Motor neuron (in vitro differentiated cells): ENCODE measurements at regions not wholly inside any gene's neighbourhood (a gene's known extent, or its start where the extent isn't known, plus 50 kb on each side); places are given as distances from the start of the nearest gene placed in this dataset.

Experiments
- ATAC-seq, 8 experiments: fragments of 200-7000 bp; cut with Tn5 transposase; replicated peaks in 6 of 8; 2 replicates each; pipeline ENCODE4 v1.8.0; 2021; ENCODE audit warnings: mild to moderate bottlenecking in 8 of 8, moderate library complexity in 8 of 8
- H3K27ac ChIP-seq, 2 donors: fragments of 250-450 bp; sonication (Bioruptor Pico); 2 replicates each; pipeline ENCODE4 v1.9.0; 2021; ENCODE audit warnings: antibody characterized with exemption in 2 of 2, mild to moderate bottlenecking in 2 of 2, moderate library complexity in 1 of 2
- H3K4me1 ChIP-seq, 2 donors: fragments of 250-450 bp; sonication (Bioruptor Pico); replicated peaks in 1 of 2; 2 replicates each; pipeline ENCODE4 v1.6.1; 2021; ENCODE audit warnings: antibody characterized with exemption in 2 of 2, mild to moderate bottlenecking in 2 of 2, moderate library complexity in 1 of 2
- H3K4me3 ChIP-seq, 5 donors: fragments of 250-450 bp; sonication (Bioruptor Pico); 2 replicates each; pipeline ENCODE4 v1.9.0; 2021; ENCODE audit warnings: antibody characterized with exemption in 5 of 5, mild to moderate bottlenecking in 5 of 5, moderate library complexity in 4 of 5
- WGBS, 10 experiments: fragments of 450-650 bp; shearing (Covaris generic); methylation state at CpG; one replicate each; pipeline ENCODE4 v1.0.0; 2022; 5-methylcytosine and 5-hydroxymethylcytosine counted together
- in situ Hi-C, 9 experiments: fragments of 400-800 bp; cut with MboI; loops; one replicate each; pipeline ENCODE4 v1.15.0; 2021; ENCODE audit warnings: low sequenced_read_pairs in 9 of 9, low pct_unique_long_range_greater_than_20kb in 2 of 9; ENCODE audit not compliant: unreplicated experiment in 9 of 9

DNA sequence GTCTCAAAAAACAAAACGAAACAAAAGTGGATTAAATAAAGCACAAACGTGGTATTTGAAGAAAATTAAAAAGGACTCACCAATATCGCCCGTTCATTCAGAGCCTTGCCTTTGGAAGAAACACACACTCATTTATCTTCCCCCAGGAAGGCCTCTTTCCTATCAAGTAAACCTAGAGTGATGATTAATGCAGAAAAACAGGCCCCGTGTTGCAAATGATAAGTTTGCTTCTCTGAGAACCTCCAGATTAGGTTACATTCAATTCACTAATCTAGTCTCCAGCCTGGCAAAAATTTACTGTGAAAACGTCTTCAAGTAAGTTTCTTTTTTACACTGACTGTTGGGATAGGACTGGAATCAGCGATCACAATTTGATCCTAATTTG lies 78.0 kb upstream of the C1GALT1 start:
- Histone ChIP-seq H3K27ac (no peak overlapping the region), H3K4me3 (no peak overlapping the region), H3K4me1 (peaks cover 12% of the 10 kb centered on the region in 2 donors)
- no peak for ATAC-seq
- WGBS, 10 experiments = 50 to 89% (median 75%) methylated on average over 1 to 7 of the region's 7 CpGs; no CpG with 5 or more reads in 1 of the 10 experiments
- in situ Hi-C loops = loop anchor here in 2 of 9 experiments (25.0 kb wide), 2 partner anchors 258 to 433 kb away; partner anchors contain the start of gene COL28A1 (in 1 of the 2)

DNA sequence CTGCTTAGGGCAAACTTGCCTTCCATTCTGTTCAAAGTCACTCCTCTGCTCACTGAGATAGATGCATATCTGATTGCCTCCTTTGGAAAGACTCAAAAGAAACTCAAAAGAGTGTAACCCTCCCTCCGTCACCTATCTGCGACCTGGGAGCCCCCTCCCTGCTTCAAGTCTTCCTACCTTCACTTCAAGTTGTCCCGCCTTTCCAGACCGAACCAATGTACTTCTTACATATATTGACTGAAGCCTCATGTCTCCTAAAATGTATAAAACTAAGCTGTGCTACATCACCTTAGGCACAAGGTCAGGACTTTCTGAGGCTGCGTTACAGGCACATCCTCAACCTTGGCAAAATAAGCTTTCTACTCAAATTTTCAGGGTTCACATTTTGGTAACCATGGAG lies 77.4 kb upstream of the C1GALT1 start:
- peaks cover 8% of the 10 kb centered on the region in 2 donors for H3K4me1 ChIP-seq
- in situ Hi-C loops = loop anchor here in 2 of 9 experiments (25.0 kb wide), 2 partner anchors 257 to 432 kb away; partner anchors contain the start of gene COL28A1 (in 1 of the 2)
- H3K4me3 ChIP-seq = no peak overlapping the region
- H3K27ac ChIP-seq = no peak overlapping the region
- no peak for ATAC-seq
- WGBS, 10 experiments = 67 to 100% (median 93%) methylated on average over 1 to 5 of the region's 5 CpGs; no CpG with 5 or more reads in 4 of the 10 experiments

DNA sequence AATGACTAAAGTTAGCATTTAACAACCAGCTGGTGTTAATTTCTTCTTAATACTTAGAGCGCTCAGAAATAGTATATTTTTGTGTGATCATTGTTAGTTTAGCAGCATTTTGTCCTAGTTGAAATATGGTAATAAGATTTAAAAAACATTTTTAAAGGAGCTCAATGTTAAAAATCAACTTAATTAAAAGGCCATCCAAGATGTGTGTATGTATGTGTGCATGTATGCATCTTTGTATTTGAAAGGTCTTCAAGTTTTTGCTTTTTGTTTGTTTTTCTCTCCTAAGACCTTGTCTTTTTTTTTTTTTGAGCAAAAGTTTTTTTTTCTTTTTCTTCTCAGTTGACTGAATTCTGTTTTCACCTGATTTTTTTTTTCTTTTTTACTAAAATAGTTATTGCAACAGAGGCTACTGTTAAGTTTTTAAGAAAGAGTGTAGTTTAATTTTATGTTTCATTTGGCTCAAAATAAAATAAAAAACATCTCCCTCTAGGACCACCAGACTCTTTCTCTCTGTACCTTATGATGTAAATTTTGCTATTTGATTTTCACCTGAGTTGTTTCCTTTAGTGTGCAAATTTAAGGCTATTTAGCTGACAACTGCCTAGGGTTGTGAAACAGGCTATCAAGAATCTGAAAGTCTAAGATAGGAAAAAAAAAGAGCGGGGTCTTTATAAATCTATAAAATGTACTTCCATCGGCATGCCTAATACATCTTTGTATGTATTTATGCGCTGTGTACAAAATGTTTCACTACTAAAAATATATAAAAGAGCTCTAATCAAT lies 76.4 kb upstream of the C1GALT1 start:
- 51 to 84% (median 67%) methylated on average over 4 of the region's 4 CpGs; no CpG with 5 or more reads in 1 of the 10 experiments for WGBS, 10 experiments
- no peak overlapping the region for H3K27ac ChIP-seq
- H3K4me3 ChIP-seq = no peak overlapping the region

DNA sequence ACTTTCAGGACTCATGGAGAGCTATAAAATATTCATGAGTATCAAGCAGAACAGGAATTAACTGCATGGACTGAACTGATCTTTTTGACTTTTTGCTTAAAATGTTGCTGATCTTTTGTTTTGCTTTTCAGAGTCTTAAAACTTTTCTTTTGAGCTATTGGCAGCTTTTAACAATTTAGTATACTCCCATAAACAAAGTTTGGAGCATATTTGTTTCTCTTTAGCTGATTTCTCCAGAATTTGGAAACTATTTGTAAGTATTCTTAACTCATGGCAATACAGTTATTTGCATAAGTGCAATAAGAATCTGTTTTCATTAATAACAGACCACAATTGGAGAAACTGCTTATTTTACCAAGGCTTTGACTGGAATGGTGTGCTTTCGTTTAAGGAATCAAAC lies 73.4 kb upstream of the C1GALT1 start:
- Histone ChIP-seq H3K4me3 (no peak overlapping the region), H3K27ac (no peak overlapping the region), H3K4me1 (no peaks in the 10 kb centered on the region)
- 0 to 100% (median 77%) methylated on average over 1 of the region's 1 CpG; no CpG with 5 or more reads in 2 of the 10 experiments for WGBS, 10 experiments
- no peak for ATAC-seq
- in situ Hi-C loops = loop anchor here in 2 of 9 experiments (25.0 kb wide), 2 partner anchors 253 to 428 kb away; partner anchors contain the start of gene COL28A1 (in 1 of the 2)

More for the DNA sequence above, 76.4 kb upstream of the C1GALT1 start:
- in situ Hi-C loops = loop anchor here in 2 of 9 experiments (25.0 kb wide), 2 partner anchors 256 to 431 kb away; partner anchors contain the start of gene COL28A1 (in 1 of the 2)
- ATAC-seq = no peak
- H3K4me1 ChIP-seq = no peaks in the 10 kb centered on the region

DNA sequence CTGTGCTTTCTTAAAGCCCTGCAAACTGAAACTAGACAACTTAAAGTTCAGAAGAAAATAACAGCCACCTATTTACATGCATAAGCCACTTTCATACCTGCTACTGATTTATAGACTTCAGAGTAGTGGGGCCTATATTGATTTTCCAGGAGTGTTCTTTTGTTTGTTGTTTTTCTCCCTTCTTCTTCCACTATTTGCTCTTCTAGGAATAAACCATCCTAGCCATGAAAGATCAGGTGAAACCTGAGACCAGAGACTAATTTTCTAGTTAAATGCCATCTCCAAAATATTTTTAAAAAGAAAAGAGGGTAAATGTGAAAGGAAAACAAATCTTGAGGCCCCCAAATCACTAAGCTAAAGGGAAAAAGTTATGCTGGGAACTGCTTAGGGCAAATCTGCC lies 72.4 kb upstream of the C1GALT1 start:
- Histone ChIP-seq H3K27ac (no peak overlapping the region), H3K4me3 (no peak overlapping the region), H3K4me1 (no peaks in the 10 kb centered on the region)
- in situ Hi-C loops = loop anchor here in 2 of 9 experiments (25.0 kb wide), 2 partner anchors 252 to 427 kb away; partner anchors contain the start of gene COL28A1 (in 1 of the 2)
- ATAC-seq = no peak

DNA sequence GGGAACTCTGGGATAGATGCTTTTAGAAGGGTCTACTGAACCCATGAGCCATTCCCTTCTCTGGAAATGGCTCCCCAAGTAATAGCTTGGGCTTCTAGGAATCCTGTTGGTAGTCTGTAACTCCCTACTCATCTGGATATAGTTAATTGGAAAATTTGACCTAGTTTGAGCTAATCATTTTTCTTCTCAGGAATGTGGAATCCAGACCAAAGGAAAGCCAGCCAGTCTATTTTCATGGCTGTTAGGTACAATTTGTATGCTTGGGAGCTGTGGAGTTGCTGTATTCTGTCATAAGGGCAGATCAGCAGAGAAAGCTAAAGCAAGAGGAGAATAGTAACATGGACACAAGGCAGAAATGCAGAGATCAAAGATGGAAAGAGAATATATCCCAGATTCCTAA lies 71.6 kb upstream of the C1GALT1 start:
- in situ Hi-C loops = loop anchor here in 2 of 9 experiments (25.0 kb wide), 2 partner anchors 252 to 427 kb away; partner anchors contain the start of gene COL28A1 (in 1 of the 2)
- Histone ChIP-seq H3K4me1 (no peaks in the 10 kb centered on the region), H3K4me3 (no peak overlapping the region), H3K27ac (no peak overlapping the region)
- ATAC-seq = no peak

DNA sequence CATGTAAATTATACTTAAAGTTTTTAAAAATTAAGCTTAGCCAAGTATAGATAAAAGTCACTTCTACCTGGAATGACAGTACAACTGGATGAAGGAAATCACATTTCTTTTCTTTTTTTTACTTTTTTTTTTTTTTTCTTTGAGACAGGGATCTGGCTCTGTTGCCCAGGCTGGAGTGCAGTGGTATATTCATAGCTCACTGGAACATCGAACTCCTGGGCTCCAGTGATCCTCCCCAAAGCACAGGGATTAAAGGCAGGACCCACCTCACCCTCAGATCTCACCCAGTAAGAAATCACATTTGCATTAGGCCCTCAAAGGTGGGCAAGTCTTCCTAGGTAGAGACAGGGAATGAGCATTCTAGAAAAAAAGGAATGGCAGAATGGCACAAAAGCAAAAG lies 69.5 kb upstream of the C1GALT1 start:
- WGBS, 10 experiments = 14 to 86% (median 60%) methylated on average over 1 of the region's 1 CpG; no CpG with 5 or more reads in 5 of the 10 experiments
- Histone ChIP-seq H3K4me3 (no peak overlapping the region), H3K27ac (no peak overlapping the region), H3K4me1 (no peaks in the 10 kb centered on the region)
- ATAC-seq = no peak
- in situ Hi-C loops = loop anchor here in 2 of 9 experiments (25.0 kb wide), 2 partner anchors 249 to 424 kb away; partner anchors contain the start of gene COL28A1 (in 1 of the 2)

DNA sequence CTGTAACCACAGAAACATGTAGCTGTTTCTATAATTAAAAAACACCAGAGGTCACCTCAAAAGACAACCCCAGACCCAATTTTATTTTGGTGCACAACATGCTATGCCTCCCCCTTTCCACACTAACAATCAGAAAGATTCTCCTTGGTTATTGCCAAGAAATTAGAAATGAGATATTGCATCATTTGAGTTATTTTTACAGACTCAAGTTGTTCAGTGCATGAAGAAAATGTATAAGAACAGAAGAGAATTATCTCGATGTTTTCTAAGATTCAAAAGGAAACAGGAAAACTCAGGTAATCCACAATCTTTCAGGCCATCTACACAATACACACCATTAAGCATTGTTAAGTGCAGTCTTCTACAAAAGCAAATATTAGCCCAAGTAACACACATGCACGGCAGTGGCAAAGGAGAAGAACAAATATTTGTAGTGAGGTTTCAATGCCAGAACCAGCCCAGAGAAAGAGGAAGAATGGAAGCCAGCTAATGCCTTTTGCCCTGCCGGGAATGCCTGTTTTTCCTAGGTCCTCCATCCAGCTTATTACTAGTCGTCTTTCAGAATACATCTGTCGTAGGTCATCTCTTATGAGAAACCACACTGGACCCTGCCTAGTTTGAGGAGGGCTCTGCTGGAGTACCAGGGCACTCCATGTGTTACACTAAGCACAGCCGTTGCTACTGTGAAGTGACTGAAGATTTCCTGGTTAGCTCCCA lies 67.6 kb upstream of the C1GALT1 start:
- 14 to 100% (median 59%) methylated on average over 1 to 6 of the region's 6 CpGs for WGBS, 10 experiments
- in situ Hi-C loops = loop anchor here in 2 of 9 experiments (25.0 kb wide), 2 partner anchors 248 to 423 kb away; partner anchors contain the start of gene COL28A1 (in 1 of the 2)
- ATAC-seq = peak in 3 of 8 experiments; percentile 27 to 98 (median 63)
- Histone ChIP-seq H3K4me3 (no peak overlapping the region), H3K27ac (no peak overlapping the region), H3K4me1 (no peaks in the 10 kb centered on the region)

DNA sequence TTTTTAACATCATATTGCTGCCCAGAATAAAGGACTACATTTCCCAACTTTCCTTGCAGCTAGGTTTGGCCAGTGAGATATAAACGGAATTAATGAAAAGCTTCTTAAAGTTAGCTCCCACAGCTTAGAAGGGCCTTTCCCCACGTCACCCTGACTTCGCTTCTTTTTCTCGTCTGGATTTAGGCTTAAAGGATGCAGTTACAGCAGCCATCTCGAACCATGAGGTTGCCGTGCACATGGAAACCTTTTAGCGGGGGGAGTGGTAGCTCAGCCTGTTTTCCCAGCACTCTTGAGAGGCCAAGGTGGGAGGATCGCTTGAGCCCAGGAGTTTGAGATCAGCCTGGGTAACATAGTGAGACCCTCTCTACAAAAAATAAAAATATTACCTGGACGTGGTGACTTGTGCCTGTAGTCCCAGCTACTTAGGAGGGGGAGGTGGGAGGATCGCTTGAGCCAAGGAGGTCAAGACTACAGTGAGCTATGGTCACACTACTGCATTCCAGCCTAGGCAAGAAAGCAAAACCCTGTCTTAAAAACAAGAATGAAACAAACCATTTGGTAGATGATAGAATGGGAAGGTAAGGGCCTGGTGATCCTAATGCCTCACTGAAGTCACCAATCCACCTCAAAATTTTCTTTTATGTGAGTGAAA lies 64.3 kb upstream of the C1GALT1 start:
- no peak overlapping the region for H3K4me3 ChIP-seq
- 33 to 100% (median 79%) methylated on average over 1 to 9 of the region's 10 CpGs; no CpG with 5 or more reads in 3 of the 10 experiments for WGBS, 10 experiments
- H3K4me1 ChIP-seq = no peaks in the 10 kb centered on the region
- ATAC-seq = no peak
- in situ Hi-C loops = loop anchor here in 2 of 9 experiments (25.0 kb wide), 2 partner anchors 244 to 419 kb away; partner anchors contain the start of gene COL28A1 (in 1 of the 2)
- H3K27ac ChIP-seq = no peak overlapping the region

DNA sequence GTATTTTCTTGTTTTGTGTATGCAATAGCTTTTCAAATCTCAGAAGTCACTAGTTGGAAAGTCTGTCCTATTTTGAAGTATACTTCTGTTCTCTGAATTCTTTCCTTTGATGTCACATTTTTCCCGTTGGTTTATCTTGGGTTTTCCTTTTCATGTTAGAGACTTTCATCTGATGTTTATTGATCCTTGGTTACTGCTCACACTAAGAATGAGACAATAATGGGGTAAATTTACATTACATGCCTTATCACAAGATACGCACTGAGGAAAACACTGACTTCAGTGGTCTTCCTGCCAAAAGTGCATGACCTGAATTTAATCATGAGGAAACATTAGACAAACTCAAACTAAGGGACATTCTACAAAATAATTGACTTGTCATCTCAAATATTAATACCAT lies 63.5 kb upstream of the C1GALT1 start:
- H3K4me1 ChIP-seq = no peaks in the 10 kb centered on the region
- 33 to 92% (median 73%) methylated on average over 1 to 2 of the region's 2 CpGs for WGBS, 10 experiments
- in situ Hi-C loops = loop anchor here in 2 of 9 experiments (25.0 kb wide), 2 partner anchors 243 to 418 kb away; partner anchors contain the start of gene COL28A1 (in 1 of the 2)

DNA sequence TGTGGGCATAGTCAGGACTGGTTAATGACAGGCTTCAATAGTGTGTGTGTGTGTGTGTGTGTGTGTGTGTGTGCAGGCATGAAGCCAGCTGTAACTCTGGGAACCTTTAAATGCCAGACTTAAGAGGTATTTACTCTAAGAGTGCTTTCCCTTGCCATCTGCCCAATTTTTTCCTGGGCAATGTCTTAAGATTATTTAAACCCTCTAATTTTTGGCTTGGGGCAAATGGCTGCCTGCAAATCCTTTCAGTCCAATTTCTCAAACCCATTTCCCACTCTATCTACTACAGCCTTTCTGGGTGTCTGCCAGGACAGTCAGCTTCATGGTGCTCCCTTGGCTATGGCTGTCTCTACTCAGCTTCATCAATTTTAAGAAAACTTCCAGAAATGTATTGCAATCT lies 62.6 kb upstream of the C1GALT1 start:
- in situ Hi-C loops = loop anchor here in 2 of 9 experiments (25.0 kb wide), 2 partner anchors 243 to 418 kb away; partner anchors contain the start of gene COL28A1 (in 1 of the 2)
- Histone ChIP-seq H3K4me1 (no peaks in the 10 kb centered on the region), H3K27ac (no peak overlapping the region), H3K4me3 (no peak overlapping the region)
- ATAC-seq = no peak

More for the DNA sequence above, 63.5 kb upstream of the C1GALT1 start:
- ATAC-seq = no peak
- H3K4me3 ChIP-seq = no peak overlapping the region
- no peak overlapping the region for H3K27ac ChIP-seq

DNA sequence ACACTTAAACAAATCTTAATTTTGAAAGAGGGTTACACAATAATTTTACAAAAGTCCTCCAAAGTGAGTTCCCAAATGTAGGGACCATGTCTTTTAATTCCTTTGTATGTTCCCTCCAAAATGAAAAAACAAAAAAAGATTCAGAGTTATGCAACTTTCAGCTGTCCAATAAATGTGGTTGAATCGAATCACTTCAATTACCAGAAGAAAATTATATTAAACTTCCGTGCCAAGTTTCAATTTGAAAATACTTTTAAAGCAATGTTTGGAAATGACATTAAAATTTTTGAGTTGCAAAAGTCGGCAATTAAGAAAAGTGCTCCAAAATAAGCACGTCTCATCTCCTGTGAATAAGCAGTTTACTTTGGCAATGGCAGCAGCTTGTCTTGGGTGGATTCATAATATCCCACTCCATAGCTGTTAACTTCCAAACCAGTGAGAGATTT lies 60.3 kb upstream of the C1GALT1 start:
- Histone ChIP-seq H3K4me1 (no peaks in the 10 kb centered on the region), H3K27ac (no peak overlapping the region), H3K4me3 (no peak overlapping the region)
- 0 to 100% (median 67%) methylated on average over 1 to 4 of the region's 4 CpGs for WGBS, 10 experiments
- ATAC-seq = peak in 1 of 8 experiments; percentile 30
- in situ Hi-C loops = loop anchor here in 2 of 9 experiments (25.0 kb wide), 2 partner anchors 240 to 415 kb away; partner anchors contain the start of gene COL28A1 (in 1 of the 2)
